H1 (cell line): ENCODE measurements at regions not wholly inside any gene's neighbourhood (a gene's known extent, or its start where the extent isn't known, plus 50 kb on each side); places are given as distances from the start of the nearest gene placed in this dataset.

ENCODE experiments used
- BACH1 ChIP-seq: IDR thresholded peaks from 2 replicates; pipeline ENCODE4 v1.6.1; 2012; ENCODE audit warnings: low read length, improper control_type of control experiment
- EP300 ChIP-seq, 2 experiments: IDR thresholded peaks; 1 replicate in 1 of 2; 2 replicates in 1 of 2; pipeline ENCODE4 v1.6.1; 2011 to 2012; ENCODE audit warnings: low read depth in 2 of 2, low read length in 2 of 2, mild to moderate bottlenecking in 2 of 2, borderline replicate concordance in 1 of 2, inconsistent platforms in 1 of 2, moderate library complexity in 1 of 2
- SP2 ChIP-seq: IDR thresholded peaks from 2 replicates; pipeline ENCODE4 v1.6.1; 2012; ENCODE audit warnings: mild to moderate bottlenecking, low read length, inconsistent platforms

DNA sequence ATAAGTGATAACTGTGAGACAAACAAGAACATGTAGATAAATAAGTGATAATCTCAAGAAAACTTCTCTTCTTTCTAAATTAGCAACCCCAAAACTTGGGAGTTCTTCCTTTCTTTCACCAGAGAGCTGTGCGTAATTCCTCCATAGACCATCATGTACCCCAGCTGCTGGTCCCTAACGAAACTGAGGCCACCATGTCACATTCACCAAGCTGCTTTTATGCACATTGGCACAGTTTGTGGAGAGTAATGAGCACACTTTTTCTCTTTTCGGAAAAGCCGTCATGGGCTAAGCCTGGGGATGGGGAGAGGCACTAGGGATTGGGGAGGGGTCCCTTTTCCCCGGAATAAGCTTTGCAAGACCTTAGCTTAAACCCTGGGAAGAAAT, 561.4 kb downstream of the BNC2 start (continued):
- TF ChIP-seq EP300 (IDR thresholded peaks at IDR 0.05; ENCODE audit: borderline replicate concordance in 1 of 2, low read depth in 2 of 2, low read length in 2 of 2) (no peak), SP2 (no peak), BACH1 (no peak)
